GM12864 (cell line): ENCODE measurements at regions not wholly inside any gene's neighbourhood (a gene's known extent, or its start where the extent isn't known, plus 50 kb on each side); places are given as distances from the start of the nearest gene placed in this dataset.

Experiments used
- DNase-seq: peaks from one replicate; pipeline ENCODE4 v3.0.0-alpha.2; 2011; ENCODE audit warnings: low read depth
- H3K4me3 ChIP-seq: 2 replicates; pipeline ENCODE4 v1.5.1; 2011; ENCODE audit warnings: mild to moderate bottlenecking, low read depth, low read length, control low read depth
- TF ChIP-seq, protein P1 (sequence below): IDR thresholded peaks from 2 replicates; pipeline ENCODE4 v1.5.1; 2011; ENCODE audit warnings: low read depth, mild to moderate bottlenecking, moderate library complexity, low read length, control low read depth, inconsistent platforms; ENCODE audit errors: missing control alignments

DNA sequence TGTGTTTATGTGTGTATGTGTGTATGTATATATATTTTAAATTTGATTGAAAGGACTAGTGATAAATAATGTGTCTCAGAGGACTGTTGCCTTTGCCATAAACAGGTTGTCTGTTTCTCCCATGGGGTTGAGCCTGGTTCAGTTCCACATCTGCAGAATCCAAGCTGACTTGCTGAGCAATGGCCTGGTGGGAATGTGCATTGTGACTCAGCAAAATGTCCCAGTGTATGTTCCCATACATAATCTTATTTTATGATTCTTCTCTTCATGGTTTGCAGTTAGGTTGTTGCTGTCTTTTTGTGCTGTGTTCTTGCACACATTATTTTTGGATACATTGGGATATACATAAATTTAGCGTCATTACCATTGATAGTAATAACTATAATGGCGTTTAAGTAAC is 115.6 kb upstream of the SLC24A3 start:
- TF ChIP-seq, protein P1, sequence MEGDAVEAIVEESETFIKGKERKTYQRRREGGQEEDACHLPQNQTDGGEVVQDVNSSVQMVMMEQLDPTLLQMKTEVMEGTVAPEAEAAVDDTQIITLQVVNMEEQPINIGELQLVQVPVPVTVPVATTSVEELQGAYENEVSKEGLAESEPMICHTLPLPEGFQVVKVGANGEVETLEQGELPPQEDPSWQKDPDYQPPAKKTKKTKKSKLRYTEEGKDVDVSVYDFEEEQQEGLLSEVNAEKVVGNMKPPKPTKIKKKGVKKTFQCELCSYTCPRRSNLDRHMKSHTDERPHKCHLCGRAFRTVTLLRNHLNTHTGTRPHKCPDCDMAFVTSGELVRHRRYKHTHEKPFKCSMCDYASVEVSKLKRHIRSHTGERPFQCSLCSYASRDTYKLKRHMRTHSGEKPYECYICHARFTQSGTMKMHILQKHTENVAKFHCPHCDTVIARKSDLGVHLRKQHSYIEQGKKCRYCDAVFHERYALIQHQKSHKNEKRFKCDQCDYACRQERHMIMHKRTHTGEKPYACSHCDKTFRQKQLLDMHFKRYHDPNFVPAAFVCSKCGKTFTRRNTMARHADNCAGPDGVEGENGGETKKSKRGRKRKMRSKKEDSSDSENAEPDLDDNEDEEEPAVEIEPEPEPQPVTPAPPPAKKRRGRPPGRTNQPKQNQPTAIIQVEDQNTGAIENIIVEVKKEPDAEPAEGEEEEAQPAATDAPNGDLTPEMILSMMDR, result no peak
- no peak for DNase-seq
- H3K4me3 ChIP-seq, result no peak overlapping the region

DNA sequence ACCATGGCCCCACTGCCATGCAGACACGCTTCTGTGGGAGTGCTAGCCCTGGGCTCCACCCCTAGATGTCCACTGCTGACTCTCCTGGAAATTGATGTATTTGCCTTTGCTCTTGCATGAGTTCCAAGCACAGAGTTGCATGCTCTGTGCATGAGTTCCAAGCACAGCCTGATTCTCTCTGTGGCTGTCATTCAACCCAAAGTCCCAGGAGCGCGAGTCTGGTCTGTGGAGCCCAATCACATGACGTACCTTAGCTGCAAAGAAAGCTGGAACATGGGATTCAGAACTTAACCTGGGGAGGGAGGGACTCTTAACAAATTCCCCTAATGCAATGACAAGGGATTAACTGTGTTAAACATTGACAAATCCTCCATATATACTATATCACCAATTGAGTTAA is 114.3 kb upstream of the SLC24A3 start:
- no peak for DNase-seq
- no peak overlapping the region for H3K4me3 ChIP-seq
- TF ChIP-seq, protein P1, result no peak

DNA sequence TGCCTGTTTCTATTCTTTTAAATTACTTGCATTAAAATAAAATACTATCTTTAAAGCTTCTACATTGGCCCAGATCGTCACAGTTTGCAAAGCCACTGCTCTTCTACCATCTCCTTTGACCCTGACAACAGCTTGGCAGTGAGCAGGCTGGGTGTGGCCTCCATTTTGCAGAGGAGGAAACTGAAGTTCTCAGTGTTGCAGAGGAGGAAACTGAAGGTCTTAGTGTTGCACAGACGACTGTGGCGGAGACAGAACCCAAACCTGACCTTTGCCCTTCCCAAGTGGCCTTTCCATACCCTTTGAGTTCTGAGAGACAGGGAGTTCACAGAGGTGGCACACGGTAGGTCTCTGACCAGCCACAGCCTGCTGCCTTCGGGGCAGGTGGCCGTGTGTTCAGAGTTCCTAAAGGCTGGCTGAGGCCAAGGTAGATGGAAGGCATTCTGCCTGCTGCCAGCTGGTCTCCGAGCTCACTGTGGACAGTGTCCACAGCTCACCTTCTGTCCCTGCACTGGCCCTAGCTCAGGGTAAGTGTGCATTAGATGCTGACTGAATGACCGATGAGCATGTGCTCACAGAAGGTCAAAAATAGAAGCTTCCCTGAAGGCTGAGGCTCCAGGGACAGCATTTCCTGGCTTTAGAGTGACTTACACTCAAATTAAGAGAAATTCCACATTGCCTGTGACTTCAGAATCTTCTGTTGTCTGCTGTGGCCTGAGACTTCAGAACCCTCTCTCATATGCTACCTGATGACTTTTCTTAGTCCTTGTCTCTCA is 113.5 kb upstream of the SLC24A3 start:
- H3K4me3 ChIP-seq, result no peak overlapping the region
- TF ChIP-seq, protein P1, result no peak
- DNase-seq, result no peak

DNA sequence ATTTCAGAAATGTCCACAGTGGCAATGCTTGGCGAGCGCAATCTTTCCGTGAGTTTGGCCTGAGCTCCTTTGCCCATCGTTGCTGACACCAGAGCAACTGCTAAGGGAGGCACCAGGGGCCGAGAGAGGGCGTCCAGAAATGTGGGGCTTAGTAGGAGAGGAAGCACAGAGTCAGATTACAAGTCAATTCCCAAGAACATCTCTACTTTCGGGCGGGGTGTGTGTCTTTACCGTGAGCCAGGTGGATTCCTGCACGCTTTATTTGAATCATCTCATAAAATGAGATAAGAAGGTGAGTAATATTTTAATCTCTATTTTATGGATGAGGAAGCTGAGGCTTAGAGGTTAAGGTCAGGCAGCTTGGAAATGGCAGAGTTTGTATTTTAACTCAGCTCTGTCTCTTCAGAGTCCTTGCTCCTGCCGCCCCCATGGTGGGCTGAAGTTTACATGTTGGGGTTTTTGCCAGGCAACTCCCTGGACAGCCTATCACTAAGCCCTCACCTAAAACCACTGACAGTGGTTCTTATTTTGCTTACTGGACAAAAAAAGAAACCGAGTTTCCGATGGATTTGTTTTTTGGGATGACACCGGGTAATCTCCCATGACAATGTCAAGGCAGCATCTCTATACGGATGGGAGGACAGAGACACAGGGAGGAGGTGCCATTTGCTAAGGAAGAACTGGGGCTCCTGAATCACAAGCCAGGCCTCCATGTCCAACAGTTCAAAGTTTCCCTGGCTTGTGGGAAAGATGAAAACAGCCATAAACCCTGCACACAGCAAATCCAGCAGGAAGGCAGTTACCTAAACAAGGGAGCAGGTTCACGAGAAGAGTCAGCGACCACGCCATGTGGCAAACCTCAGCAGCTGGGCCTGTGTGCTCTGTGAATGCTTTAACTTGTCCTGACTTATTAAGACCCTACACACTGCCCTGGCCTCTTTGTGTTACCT is 112.6 kb upstream of the SLC24A3 start:
- TF ChIP-seq, protein P1, result no peak
- no peak overlapping the region for H3K4me3 ChIP-seq
- DNase-seq, result no peak

DNA sequence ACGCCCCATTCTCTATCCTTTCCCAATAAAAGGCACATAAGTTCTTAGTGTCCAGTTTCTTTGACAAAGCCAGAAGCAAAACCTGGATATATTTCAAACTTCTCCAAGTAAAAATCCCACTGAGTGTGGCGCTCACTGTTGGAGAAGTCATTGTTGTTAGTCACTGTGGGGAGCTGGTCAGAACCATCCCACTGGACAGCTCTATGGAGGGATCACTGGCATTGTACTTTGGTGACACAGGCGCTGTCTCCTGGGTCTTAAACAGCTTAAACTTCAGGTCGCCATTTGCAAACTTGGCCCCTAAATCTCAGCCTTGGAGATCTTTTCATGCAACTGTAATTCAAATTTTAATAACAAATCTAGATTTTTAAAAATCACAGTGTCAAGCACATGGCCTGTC is 111.5 kb upstream of the SLC24A3 start:
- no peak overlapping the region for H3K4me3 ChIP-seq
- TF ChIP-seq, protein P1, result no peak
- DNase-seq, result no peak

DNA sequence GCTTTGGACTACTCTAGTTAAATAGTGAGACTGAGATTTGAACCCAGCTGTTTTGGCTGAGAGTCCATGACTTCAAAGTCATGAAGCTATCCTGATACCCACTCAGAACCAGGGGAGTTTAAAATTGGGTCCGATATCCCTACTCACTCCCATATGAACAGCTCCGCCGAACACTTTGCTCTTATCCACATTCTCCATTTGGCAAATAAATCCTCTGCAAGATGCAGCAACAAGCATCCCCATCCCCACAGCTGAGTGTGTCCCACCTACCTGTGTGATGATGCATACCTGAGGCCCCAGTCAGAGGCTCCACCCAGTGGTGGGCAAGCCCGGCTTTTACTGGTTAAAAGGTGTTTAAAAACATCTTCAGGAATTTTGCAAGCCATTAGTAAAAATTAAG is 108.3 kb upstream of the SLC24A3 start:
- H3K4me3 ChIP-seq, result no peak overlapping the region
- TF ChIP-seq, protein P1, result no peak
- DNase-seq, result no peak
